Nephron progenitor cell (in vitro differentiated cells): ENCODE measurements at regions not wholly inside any gene's neighbourhood (a gene's known extent, or its start where the extent isn't known, plus 50 kb on each side); places are given as distances from the start of the nearest gene placed in this dataset.

Experiments used
- DNase-seq: peaks from one replicate; pipeline ENCODE4 v3.0.0; 2021
- H3K27ac Mint-ChIP-seq: 2 replicates; pipeline ENCODE4 v1.8.0; 2021; ENCODE audit warnings: mild to moderate bottlenecking, moderate library complexity, mixed read lengths
- H3K27me3 Mint-ChIP-seq: 2 replicates; pipeline ENCODE4 v1.8.0; 2021; ENCODE audit warnings: mild to moderate bottlenecking, low read depth, mixed read lengths; ENCODE audit not compliant: poor library complexity
- H3K36me3 Mint-ChIP-seq: 2 replicates; pipeline ENCODE4 v1.8.0; 2021; ENCODE audit warnings: low read depth, mixed read lengths
- H3K4me1 Mint-ChIP-seq: 2 replicates; pipeline ENCODE4 v1.8.0; 2021; ENCODE audit warnings: mixed read lengths
- H3K4me3 Mint-ChIP-seq: 2 replicates; pipeline ENCODE4 v1.8.0; 2021; ENCODE audit warnings: mild to moderate bottlenecking, moderate library complexity, mixed read lengths
- H3K9me3 Mint-ChIP-seq: 2 replicates; pipeline ENCODE4 v1.8.0; 2021; ENCODE audit warnings: mild to moderate bottlenecking, moderate library complexity, mixed read lengths
- CTCF ChIP-seq: fragments of 200-600 bp; sonication (generic); IDR thresholded peaks from 2 replicates; pipeline ENCODE4 v1.5.0; 2021; ENCODE audit warnings: antibody characterized with exemption

GRCh38 chr2:198309081-198309480 is 504.7 kb downstream of the PLCL1 start:
- no peak for TF ChIP-seq CTCF
- Mint-ChIP-seq H3K4me3 (no peak overlapping the region), H3K27me3 (peaks cover 16% of the 10 kb centered on the region), H3K4me1 (no peaks in the 10 kb centered on the region), H3K36me3 (no peaks in the 10 kb centered on the region), H3K9me3 (no peaks in the 10 kb centered on the region), H3K27ac (no peak overlapping the region)
- no peak for DNase-seq

GRCh38 chr2:198308368-198308767 is 504.0 kb downstream of the PLCL1 start:
- no peak for DNase-seq
- TF ChIP-seq CTCF = no peak
- Mint-ChIP-seq H3K4me1 (no peaks in the 10 kb centered on the region), H3K27me3 (peaks cover 11% of the 10 kb centered on the region), H3K9me3 (no peaks in the 10 kb centered on the region), H3K27ac (no peak overlapping the region), H3K36me3 (no peaks in the 10 kb centered on the region), H3K4me3 (no peak overlapping the region)

GRCh38 chr2:198307093-198307492 is 502.7 kb downstream of the PLCL1 start:
- DNase-seq = no peak
- no peak overlapping the region for H3K4me3 Mint-ChIP-seq
- H3K9me3 Mint-ChIP-seq = no peaks in the 10 kb centered on the region
- TF ChIP-seq CTCF = no peak
- H3K4me1 Mint-ChIP-seq = no peaks in the 10 kb centered on the region
- no peak overlapping the region for H3K27ac Mint-ChIP-seq
- no peaks in the 10 kb centered on the region for H3K27me3 Mint-ChIP-seq
- H3K36me3 Mint-ChIP-seq = no peaks in the 10 kb centered on the region

GRCh38 chr2:198304859-198305258 is 500.5 kb downstream of the PLCL1 start:
- H3K4me1 Mint-ChIP-seq = no peaks in the 10 kb centered on the region
- no peak for DNase-seq
- H3K36me3 Mint-ChIP-seq = no peaks in the 10 kb centered on the region
- H3K27ac Mint-ChIP-seq = no peak overlapping the region
- H3K27me3 Mint-ChIP-seq = peaks cover 3% of the 10 kb centered on the region
- H3K4me3 Mint-ChIP-seq = no peak overlapping the region
- no peaks in the 10 kb centered on the region for H3K9me3 Mint-ChIP-seq
- TF ChIP-seq CTCF = no peak

- no peak overlapping the region for H3K4me3 Mint-ChIP-seq
- H3K9me3 Mint-ChIP-seq = no peaks in the 10 kb centered on the region
- TF ChIP-seq CTCF = no peak
- no peak overlapping the region for H3K27ac Mint-ChIP-seq
- no peak for DNase-seq
- peaks cover 9% of the 10 kb centered on the region for H3K4me1 Mint-ChIP-seq
- H3K36me3 Mint-ChIP-seq = no peaks in the 10 kb centered on the region
- peaks cover 3% of the 10 kb centered on the region for H3K27me3 Mint-ChIP-seq
Observed at GRCh38 chr2:198297350-198297749, 493.0 kb downstream of the PLCL1 start.

- Mint-ChIP-seq H3K9me3 (no peaks in the 10 kb centered on the region), H3K27ac (no peak overlapping the region), H3K4me3 (no peak overlapping the region), H3K4me1 (peaks cover 9% of the 10 kb centered on the region), H3K36me3 (no peaks in the 10 kb centered on the region), H3K27me3 (peaks cover 3% of the 10 kb centered on the region)
- DNase-seq = peak; percentile 72
- peak; percentile 86 for TF ChIP-seq CTCF
Observed at GRCh38 chr2:198296665-198297308, 492.4 kb downstream of the PLCL1 start.
